HCT116 (cell line): ENCODE measurements at regions not wholly inside any gene's neighbourhood (a gene's known extent, or its start where the extent isn't known, plus 50 kb on each side); places are given as distances from the start of the nearest gene placed in this dataset.

ENCODE experiments used
- ATAC-seq: fragments of 200-7000 bp; cut with Tn5 transposase; 2 replicates; pipeline ENCODE4 v1.9.1; 2020; ENCODE audit warnings: mild to moderate bottlenecking, moderate library complexity
- BruUV-seq: library from RNA; stranded (reverse); fragments of 400-500 nt; replicated peaks from 2 replicates; lab custom pipeline; 2021; lab: Mats Ljungman, UMichigan
- CTCF ChIA-PET: fragments of 300-600 bp; sonication (Branson Sonifier 250); formaldehyde crosslinking; loops from one replicate; lab custom pipeline; 2021; ENCODE audit warnings: antibody characterized with exemption; lab: Charles Lee
- POLR2A ChIA-PET: fragments of 300-600, 350-600 bp; sonication (Branson Sonifier 250); formaldehyde crosslinking; loops from one replicate; lab custom pipeline; 2021; ENCODE audit warnings: antibody characterized with exemption; lab: Charles Lee
- RAD21 ChIA-PET, 2 experiments: fragments of 300-600 bp; sonication (Branson Sonifier 250); formaldehyde crosslinking; loops; one replicate each; lab custom pipeline; 2023; ENCODE audit warnings: low total read pairs in 2 of 2; ENCODE audit not compliant: uncharacterized antibody in 2 of 2, unreplicated experiment in 2 of 2, low non-redundant PET in 1 of 2; lab: Charles Lee
- DNase-seq: peaks from one replicate; pipeline ENCODE4 v3.0.0-alpha.2; 2010; ENCODE audit warnings: low read depth, low spot score
- H2AFZ ChIP-seq: fragments of 200-600 bp; shearing (Covaris generic), sonication (generic); 2 replicates; pipeline ENCODE4 v1.6.1; 2017; ENCODE audit warnings: low read depth, mixed run types, mixed read lengths, antibody characterized with exemption, low read length; ENCODE audit not compliant: poor library complexity, severe bottlenecking
- H3K27ac ChIP-seq: 2 replicates; pipeline ENCODE4 v1.5.1; 2012; ENCODE audit warnings: low read depth, low read length
- H3K27me3 ChIP-seq: fragments of 200-600 bp; sonication (generic); 2 replicates; pipeline ENCODE4 v1.6.1; 2016; ENCODE audit warnings: mixed run types, low read length, mixed read lengths; ENCODE audit not compliant: insufficient read depth
- H3K36me3 ChIP-seq, 2 experiments: fragments of 200-500 bp in 1 of 2; fragments of 200-600 bp in 1 of 2; sonication (Bioruptor generic) in 1 of 2; sonication (generic) in 1 of 2; 2 replicates each; pipeline versions ENCODE4 v1.5.1 to v1.6.1; 2014 to 2016; ENCODE audit warnings: low read length in 2 of 2, inconsistent platforms in 1 of 2, mixed read lengths in 1 of 2, mixed run types in 1 of 2; ENCODE audit not compliant: insufficient read depth in 2 of 2, control insufficient read depth in 1 of 2
- H3K4me1 ChIP-seq, 2 experiments: fragments of 200-600 bp in 1 of 2; sonication (generic) in 1 of 2; 2 replicates each; pipeline versions ENCODE4 v1.5.1 to v1.6.1; 2012 to 2017; ENCODE audit warnings: low read length in 2 of 2, inconsistent platforms in 1 of 2, mild to moderate bottlenecking in 1 of 2, mixed read lengths in 1 of 2, mixed run types in 1 of 2, moderate library complexity in 1 of 2; ENCODE audit not compliant: insufficient read depth in 2 of 2, control insufficient read depth in 1 of 2
- H3K4me2 ChIP-seq: fragments of 200-600 bp; sonication (generic); 2 replicates; pipeline ENCODE4 v1.6.1; 2017; ENCODE audit warnings: mixed run types, low read length, mixed read lengths
- H3K4me3 ChIP-seq, 2 experiments: fragments of 200-600 bp in 1 of 2; sonication (generic) in 1 of 2; replicated peaks in 1 of 2; 2 replicates each; pipeline ENCODE4 v1.5.1; 2011 to 2016; ENCODE audit warnings: low read length in 2 of 2, control low read depth in 1 of 2, low read depth in 1 of 2, mild to moderate bottlenecking in 1 of 2, mixed read lengths in 1 of 2, mixed run types in 1 of 2
- H3K79me2 ChIP-seq: fragments of 200-600 bp; sonication (generic); 2 replicates; pipeline ENCODE4 v1.6.1; 2017; ENCODE audit warnings: mild to moderate bottlenecking, mixed run types, low read length, moderate library complexity, mixed read lengths; ENCODE audit not compliant: insufficient read depth
- H3K9ac ChIP-seq: fragments of 200-600 bp; sonication (generic); 2 replicates; pipeline ENCODE4 v1.6.1; 2016; ENCODE audit warnings: low read length, mixed read lengths
- H3K9me2 ChIP-seq: fragments of 200-600 bp; sonication (generic), shearing (Covaris generic); 2 replicates; pipeline ENCODE4 v1.6.1; 2017; ENCODE audit warnings: mixed run types, mild to moderate bottlenecking, moderate library complexity; ENCODE audit not compliant: insufficient read depth
- H3K9me3 ChIP-seq, 2 experiments: fragments of 200-500 bp in 1 of 2; fragments of 200-600 bp in 1 of 2; sonication (Bioruptor generic) in 1 of 2; sonication (generic) in 1 of 2; 2 replicates each; pipeline ENCODE4 v1.6.1; 2014 to 2017; ENCODE audit warnings: low read length in 2 of 2, mixed read lengths in 2 of 2, inconsistent platforms in 1 of 2, low read depth in 1 of 2, mild to moderate bottlenecking in 1 of 2, mixed run types in 1 of 2, moderate library complexity in 1 of 2; ENCODE audit not compliant: control insufficient read depth in 1 of 2, insufficient read depth in 1 of 2
- H4K20me1 ChIP-seq: fragments of 200-600 bp; sonication (generic), shearing (Covaris generic); 2 replicates; pipeline ENCODE4 v1.6.1; 2017; ENCODE audit warnings: mixed run types, mild to moderate bottlenecking, moderate library complexity; ENCODE audit not compliant: insufficient read depth
- CBX3 ChIP-seq: IDR thresholded peaks from 2 replicates; pipeline ENCODE4 v1.6.1; 2012; ENCODE audit warnings: low read depth
- CEBPB ChIP-seq: IDR thresholded peaks from 2 replicates; pipeline ENCODE4 v1.6.1; 2012; ENCODE audit warnings: low read depth
- CTCF ChIP-seq, 3 experiments: fragments of 200-600 bp in 1 of 3; sonication (generic) in 1 of 3; IDR thresholded peaks in 2 of 3; conservative IDR thresholded peaks in 1 of 3; 2 replicates each; pipeline ENCODE4 v1.5.1; 2012 to 2017; ENCODE audit warnings: low read depth in 2 of 3, low read length in 2 of 3, antibody characterized with exemption in 1 of 3, borderline replicate concordance in 1 of 3, control low read depth in 1 of 3, mild to moderate bottlenecking in 1 of 3, mixed read lengths in 1 of 3, mixed run types in 1 of 3, moderate library complexity in 1 of 3; ENCODE audit not compliant: insufficient read depth in 1 of 3
- ELF1 ChIP-seq: IDR thresholded peaks from 2 replicates; pipeline ENCODE4 v1.6.1; 2012; ENCODE audit warnings: low read depth, borderline replicate concordance
- EZH2 ChIP-seq: fragments of 200-600 bp; sonication (generic); IDR thresholded peaks from 2 replicates; pipeline ENCODE4 v1.6.1; 2017; ENCODE audit warnings: antibody characterized with exemption, mixed run types
- JUND ChIP-seq: IDR thresholded peaks from 2 replicates; pipeline ENCODE4 v1.6.1; 2012
- POLR2AphosphoS5 ChIP-seq: IDR thresholded peaks from 2 replicates; pipeline ENCODE4 v1.6.1; 2011; ENCODE audit warnings: mild to moderate bottlenecking, low read depth, low read length, moderate library complexity
- ZBTB33 ChIP-seq: IDR thresholded peaks from 2 replicates; pipeline ENCODE4 v1.6.1; 2011; ENCODE audit warnings: mild to moderate bottlenecking, low read length, moderate library complexity; ENCODE audit not compliant: insufficient replicate concordance; ENCODE audit errors: extremely low read depth
- ZFX ChIP-seq: fragments of 450-650 bp; IDR thresholded peaks from 2 replicates; pipeline ENCODE4 v1.6.1; 2017
- ZNF274 ChIP-seq: fragments of 200-500 bp; sonication (Bioruptor generic); IDR thresholded peaks from 2 replicates; pipeline ENCODE4 v1.6.1; 2014; ENCODE audit warnings: mild to moderate bottlenecking, low read depth, low read length, inconsistent platforms
- intact Hi-C: fragments of 100-400 bp; cut with micrococcal nuclease; formaldehyde crosslinking; loops from 2 replicates; pipeline ENCODE4 v1.10.0; 2022
- TF ChIP-seq, protein P1 (sequence below): IDR thresholded peaks from 2 replicates; pipeline ENCODE4 v1.6.1; 2012

DNA sequence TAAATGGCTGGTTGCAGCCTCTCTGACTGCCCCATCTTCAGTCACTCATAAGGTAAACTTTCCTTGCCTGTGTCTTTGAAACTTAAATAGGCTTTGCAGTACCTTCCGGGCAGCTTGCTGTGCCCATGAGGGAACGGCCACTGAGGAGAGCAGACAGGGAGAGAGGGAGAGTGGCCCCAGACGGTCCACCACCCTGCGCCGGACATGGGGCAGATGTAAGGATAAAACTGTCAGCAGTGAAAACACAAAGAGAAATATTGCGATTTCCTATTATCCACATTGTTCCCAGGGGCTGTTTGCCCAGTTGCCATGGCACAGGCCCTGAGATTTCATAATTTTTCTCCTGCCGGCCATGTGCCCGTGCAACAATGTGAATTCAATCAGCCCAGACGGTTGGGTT is 265.9 kb upstream of the SALL3 start:
- POLR2A ChIA-PET: no interaction called here
- intact Hi-C loops: no loop called here
- Histone ChIP-seq H3K4me3 (no peak overlapping the region), H3K27me3 (peaks cover 13% of the 10 kb centered on the region), H3K27ac (no peak overlapping the region), H3K79me2 (no peaks in the 10 kb centered on the region), H3K9ac (no peak overlapping the region)
- no TSS peak for BruUV-seq
- ATAC-seq: no peak
- RAD21 ChIA-PET: no interaction called here
- TF ChIP-seq ZFX (no peak), ZNF274 (no peak), POLR2AphosphoS5 (no peak)
- TF ChIP-seq, all 23 proteins: peak for 0
- H3K36me3 ChIP-seq: no peaks in the 10 kb centered on the region
- CTCF ChIA-PET: no interaction called here
- no peaks in the 10 kb centered on the region for H3K9me2 ChIP-seq
- no peak overlapping the region for H3K4me2 ChIP-seq
- no peaks in the 10 kb centered on the region for H3K4me1 ChIP-seq
- no peaks in the 10 kb centered on the region for H3K9me3 ChIP-seq
- H4K20me1 ChIP-seq: no peaks in the 10 kb centered on the region
- no peak for DNase-seq
- H2AFZ ChIP-seq: no peak overlapping the region

- ChIA-PET CTCF (no interaction called here), RAD21 (no interaction called here), POLR2A (no interaction called here)
- no peak overlapping the region for H3K4me2 ChIP-seq
- H3K9me3 ChIP-seq: no peaks in the 10 kb centered on the region
- no peak for TF ChIP-seq CTCF (IDR thresholded peaks at IDR 0.05 in 2 of 3, conservative IDR thresholded peaks at IDR 0.05 in 1 of 3; ENCODE audit: borderline replicate concordance in 1 of 3, insufficient read depth in 1 of 3, low read depth in 2 of 3, low read length in 2 of 3)
- TF ChIP-seq ZBTB33: no peak
- no peak for TF ChIP-seq CBX3
- no peak for TF ChIP-seq JUND
- TF ChIP-seq EZH2: no peak
- no peak for TF ChIP-seq ELF1
- TF ChIP-seq CEBPB: no peak
- TF ChIP-seq, protein P1, sequence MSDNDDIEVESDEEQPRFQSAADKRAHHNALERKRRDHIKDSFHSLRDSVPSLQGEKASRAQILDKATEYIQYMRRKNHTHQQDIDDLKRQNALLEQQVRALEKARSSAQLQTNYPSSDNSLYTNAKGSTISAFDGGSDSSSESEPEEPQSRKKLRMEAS: no peak
- no peak overlapping the region for H3K4me3 ChIP-seq
- H3K9me2 ChIP-seq: no peaks in the 10 kb centered on the region
- H3K9ac ChIP-seq: no peak overlapping the region
- intact Hi-C loops: no loop called here
- peaks cover 13% of the 10 kb centered on the region for H3K27me3 ChIP-seq
- DNase-seq (no peak), ATAC-seq (no peak)
- H2AFZ ChIP-seq: no peak overlapping the region
- no TSS peak for BruUV-seq
- no peaks in the 10 kb centered on the region for H3K36me3 ChIP-seq
- no peak overlapping the region for H3K27ac ChIP-seq
- no peaks in the 10 kb centered on the region for H3K79me2 ChIP-seq
- no peaks in the 10 kb centered on the region for H4K20me1 ChIP-seq
- no peaks in the 10 kb centered on the region for H3K4me1 ChIP-seq
Observed at GRCh38 chr18:78716022-78716421, 263.6 kb upstream of the SALL3 start.
